Panc1 (cell line): ENCODE measurements at regions not wholly inside any gene's neighbourhood (a gene's known extent, or its start where the extent isn't known, plus 50 kb on each side); places are given as distances from the start of the nearest gene placed in this dataset.
A peak's percentile ranks its signal among the peaks of the same experiment; 100 is the strongest.

ENCODE experiments used
- ATAC-seq: fragments of 200-7000 bp; cut with Tn5 transposase; 2 replicates; pipeline ENCODE4 v1.9.1; 2020; ENCODE audit warnings: mild to moderate bottlenecking, moderate library complexity
- BruUV-seq: library from RNA; stranded (reverse); fragments of 400-500 nt; replicated peaks from 2 replicates; lab custom pipeline; 2021; lab: Mats Ljungman, UMichigan
- CTCF ChIA-PET: fragments of 300-600 bp; sonication (Branson Sonifier 250); formaldehyde crosslinking; loops from one replicate; lab custom pipeline; 2022; ENCODE audit warnings: antibody characterized with exemption; lab: Charles Lee
- POLR2A ChIA-PET: fragments of 300-600 bp; sonication (Branson Sonifier 250); formaldehyde crosslinking; loops from one replicate; lab custom pipeline; 2022; ENCODE audit warnings: antibody characterized with exemption; lab: Charles Lee
- DNase-seq: peaks from one replicate; pipeline ENCODE4 v3.0.0-alpha.2; 2010; ENCODE audit warnings: low read depth, low spot score
- H3K27ac ChIP-seq: 2 replicates; pipeline ENCODE4 v1.5.1; 2011; ENCODE audit warnings: mild to moderate bottlenecking, low read length, inconsistent platforms
- H3K27me3 ChIP-seq: fragments of 200-500 bp; sonication (Bioruptor generic); 2 replicates; pipeline ENCODE4 v1.6.0; 2014; ENCODE audit warnings: low read length, inconsistent platforms; ENCODE audit not compliant: control insufficient read depth, insufficient read depth
- H3K36me3 ChIP-seq: fragments of 200-500 bp; sonication (Bioruptor generic); 2 replicates; pipeline ENCODE4 v1.5.1; 2014; ENCODE audit warnings: inconsistent platforms, mild to moderate bottlenecking, low read length, moderate library complexity; ENCODE audit not compliant: control insufficient read depth, insufficient read depth
- H3K4me1 ChIP-seq: 2 replicates; pipeline ENCODE4 v1.5.1; 2011; ENCODE audit warnings: inconsistent platforms, mild to moderate bottlenecking, low read length, moderate library complexity; ENCODE audit not compliant: control insufficient read depth, insufficient read depth
- H3K4me3 ChIP-seq, 2 experiments: 2 replicates each; pipeline ENCODE4 v1.5.1; 2011 to 2012; ENCODE audit warnings: low read depth in 2 of 2, low read length in 2 of 2, mild to moderate bottlenecking in 2 of 2, inconsistent platforms in 1 of 2, moderate library complexity in 1 of 2
- H3K9me3 ChIP-seq: fragments of 200-500 bp; sonication (Bioruptor generic); 2 replicates; pipeline ENCODE4 v1.5.1; 2014; ENCODE audit warnings: low read depth, mild to moderate bottlenecking, inconsistent platforms, low read length, moderate library complexity; ENCODE audit not compliant: control insufficient read depth, insufficient read depth
- POLR2AphosphoS5 ChIP-seq: IDR thresholded peaks from 2 replicates; pipeline ENCODE4 v1.6.1; 2012; ENCODE audit warnings: mild to moderate bottlenecking, low read depth, low read length, moderate library complexity
- SIN3A ChIP-seq: IDR thresholded peaks from 2 replicates; pipeline ENCODE4 v1.6.1; 2012; ENCODE audit warnings: low read depth, mild to moderate bottlenecking, low read length, moderate library complexity, borderline replicate concordance; ENCODE audit not compliant: insufficient read depth
- TCF7L2 ChIP-seq: IDR thresholded peaks from 2 replicates; pipeline ENCODE4 v1.6.1; 2011; ENCODE audit warnings: mild to moderate bottlenecking, low read depth, low read length, inconsistent platforms
- in situ Hi-C: cut with HindIII; loops from 2 replicates; pipeline ENCODE4 v1.10.0; 2016; ENCODE audit warnings: low sequenced_read_pairs, low pct_unique_long_range_greater_than_20kb
- intact Hi-C: fragments of 100-400 bp; cut with micrococcal nuclease; formaldehyde crosslinking; loops from one replicate; pipeline ENCODE4 v1.10.0; 2022; ENCODE audit not compliant: unreplicated experiment
- TF ChIP-seq, protein P1 (sequence below): fragments of 450-650 bp; IDR thresholded peaks from 2 replicates; pipeline ENCODE4 v1.5.1; 2017; ENCODE audit warnings: mild to moderate bottlenecking
- TF ChIP-seq, protein P2 (sequence below), 2 experiments: IDR thresholded peaks; 2 replicates each; pipeline ENCODE4 v1.6.1; 2011 to 2012; ENCODE audit warnings: low read depth in 2 of 2, control low read depth in 1 of 2, low read length in 1 of 2, mild to moderate bottlenecking in 1 of 2, moderate library complexity in 1 of 2; ENCODE audit not compliant: insufficient read depth in 1 of 2

DNA sequence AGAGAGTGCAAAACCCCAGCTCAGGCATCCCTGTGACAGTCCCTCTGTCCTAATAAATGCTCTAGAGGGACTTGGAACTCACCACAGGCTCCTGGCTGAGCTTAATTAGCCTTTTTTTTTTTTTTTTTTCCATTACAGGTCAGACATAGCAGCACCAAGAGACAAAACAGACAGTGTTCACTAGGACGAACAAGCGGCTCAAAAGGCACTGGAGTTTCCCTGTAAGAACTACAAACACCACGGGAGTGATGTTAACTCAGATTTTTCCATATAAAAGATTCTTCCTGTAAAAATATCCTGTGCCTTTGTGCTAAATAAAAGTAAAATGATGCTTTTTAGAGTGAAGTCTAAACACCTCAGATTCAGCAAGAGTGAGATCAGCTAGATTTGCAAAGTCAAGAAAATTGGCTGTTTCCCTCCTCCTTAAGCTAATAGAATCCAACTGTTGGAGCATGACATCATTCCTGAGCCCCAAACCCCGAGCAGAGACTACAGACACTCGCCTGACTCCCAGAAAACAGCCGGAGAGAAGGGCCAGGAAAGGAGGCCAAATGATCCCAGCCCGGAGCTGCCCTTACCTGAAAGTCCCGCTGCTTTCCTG lies 101.0 kb upstream of the AKIP1 start:
- Histone ChIP-seq H3K4me1 (peaks cover 65% of the 10 kb centered on the region), H3K27ac (peak overlapping the region; percentile 93), H3K4me3 (peak overlapping the region; percentile 53 to 60), H3K27me3 (no peaks in the 10 kb centered on the region), H3K36me3 (no peaks in the 10 kb centered on the region), H3K9me3 (no peaks in the 10 kb centered on the region)
- no peak for DNase-seq
- intact Hi-C loops (loop anchor here (5.0 kb wide), 1 partner anchor 123 kb away; no protein-coding TSS in a partner anchor), in situ Hi-C loops (no loop called here)
- CTCF ChIA-PET: interaction anchor here (0.6 to 1.4 kb wide), 3 partner anchors 22 to 206 kb away, joined by 4 to 8 read pairs (median 6); no protein-coding TSS in a partner anchor
- POLR2A ChIA-PET: interaction anchor here (0.6 to 0.8 kb wide), 8 partner anchors 9 to 121 kb away, joined by 3 to 8 read pairs (median 4); no protein-coding TSS in a partner anchor
- TF ChIP-seq SIN3A (no peak), POLR2AphosphoS5 (no peak), TCF7L2 (no peak)
- TF ChIP-seq, protein P1, sequence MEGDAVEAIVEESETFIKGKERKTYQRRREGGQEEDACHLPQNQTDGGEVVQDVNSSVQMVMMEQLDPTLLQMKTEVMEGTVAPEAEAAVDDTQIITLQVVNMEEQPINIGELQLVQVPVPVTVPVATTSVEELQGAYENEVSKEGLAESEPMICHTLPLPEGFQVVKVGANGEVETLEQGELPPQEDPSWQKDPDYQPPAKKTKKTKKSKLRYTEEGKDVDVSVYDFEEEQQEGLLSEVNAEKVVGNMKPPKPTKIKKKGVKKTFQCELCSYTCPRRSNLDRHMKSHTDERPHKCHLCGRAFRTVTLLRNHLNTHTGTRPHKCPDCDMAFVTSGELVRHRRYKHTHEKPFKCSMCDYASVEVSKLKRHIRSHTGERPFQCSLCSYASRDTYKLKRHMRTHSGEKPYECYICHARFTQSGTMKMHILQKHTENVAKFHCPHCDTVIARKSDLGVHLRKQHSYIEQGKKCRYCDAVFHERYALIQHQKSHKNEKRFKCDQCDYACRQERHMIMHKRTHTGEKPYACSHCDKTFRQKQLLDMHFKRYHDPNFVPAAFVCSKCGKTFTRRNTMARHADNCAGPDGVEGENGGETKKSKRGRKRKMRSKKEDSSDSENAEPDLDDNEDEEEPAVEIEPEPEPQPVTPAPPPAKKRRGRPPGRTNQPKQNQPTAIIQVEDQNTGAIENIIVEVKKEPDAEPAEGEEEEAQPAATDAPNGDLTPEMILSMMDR: no peak
- TF ChIP-seq, protein P2, sequence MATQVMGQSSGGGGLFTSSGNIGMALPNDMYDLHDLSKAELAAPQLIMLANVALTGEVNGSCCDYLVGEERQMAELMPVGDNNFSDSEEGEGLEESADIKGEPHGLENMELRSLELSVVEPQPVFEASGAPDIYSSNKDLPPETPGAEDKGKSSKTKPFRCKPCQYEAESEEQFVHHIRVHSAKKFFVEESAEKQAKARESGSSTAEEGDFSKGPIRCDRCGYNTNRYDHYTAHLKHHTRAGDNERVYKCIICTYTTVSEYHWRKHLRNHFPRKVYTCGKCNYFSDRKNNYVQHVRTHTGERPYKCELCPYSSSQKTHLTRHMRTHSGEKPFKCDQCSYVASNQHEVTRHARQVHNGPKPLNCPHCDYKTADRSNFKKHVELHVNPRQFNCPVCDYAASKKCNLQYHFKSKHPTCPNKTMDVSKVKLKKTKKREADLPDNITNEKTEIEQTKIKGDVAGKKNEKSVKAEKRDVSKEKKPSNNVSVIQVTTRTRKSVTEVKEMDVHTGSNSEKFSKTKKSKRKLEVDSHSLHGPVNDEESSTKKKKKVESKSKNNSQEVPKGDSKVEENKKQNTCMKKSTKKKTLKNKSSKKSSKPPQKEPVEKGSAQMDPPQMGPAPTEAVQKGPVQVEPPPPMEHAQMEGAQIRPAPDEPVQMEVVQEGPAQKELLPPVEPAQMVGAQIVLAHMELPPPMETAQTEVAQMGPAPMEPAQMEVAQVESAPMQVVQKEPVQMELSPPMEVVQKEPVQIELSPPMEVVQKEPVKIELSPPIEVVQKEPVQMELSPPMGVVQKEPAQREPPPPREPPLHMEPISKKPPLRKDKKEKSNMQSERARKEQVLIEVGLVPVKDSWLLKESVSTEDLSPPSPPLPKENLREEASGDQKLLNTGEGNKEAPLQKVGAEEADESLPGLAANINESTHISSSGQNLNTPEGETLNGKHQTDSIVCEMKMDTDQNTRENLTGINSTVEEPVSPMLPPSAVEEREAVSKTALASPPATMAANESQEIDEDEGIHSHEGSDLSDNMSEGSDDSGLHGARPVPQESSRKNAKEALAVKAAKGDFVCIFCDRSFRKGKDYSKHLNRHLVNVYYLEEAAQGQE (IDR thresholded peaks at IDR 0.05; ENCODE audit: insufficient read depth in 1 of 2, low read depth in 2 of 2, low read length in 1 of 2): no peak
- ATAC-seq: no peak; the same call in 1 of the 2 replicates
- TSS peak; percentile 68 for BruUV-seq

DNA sequence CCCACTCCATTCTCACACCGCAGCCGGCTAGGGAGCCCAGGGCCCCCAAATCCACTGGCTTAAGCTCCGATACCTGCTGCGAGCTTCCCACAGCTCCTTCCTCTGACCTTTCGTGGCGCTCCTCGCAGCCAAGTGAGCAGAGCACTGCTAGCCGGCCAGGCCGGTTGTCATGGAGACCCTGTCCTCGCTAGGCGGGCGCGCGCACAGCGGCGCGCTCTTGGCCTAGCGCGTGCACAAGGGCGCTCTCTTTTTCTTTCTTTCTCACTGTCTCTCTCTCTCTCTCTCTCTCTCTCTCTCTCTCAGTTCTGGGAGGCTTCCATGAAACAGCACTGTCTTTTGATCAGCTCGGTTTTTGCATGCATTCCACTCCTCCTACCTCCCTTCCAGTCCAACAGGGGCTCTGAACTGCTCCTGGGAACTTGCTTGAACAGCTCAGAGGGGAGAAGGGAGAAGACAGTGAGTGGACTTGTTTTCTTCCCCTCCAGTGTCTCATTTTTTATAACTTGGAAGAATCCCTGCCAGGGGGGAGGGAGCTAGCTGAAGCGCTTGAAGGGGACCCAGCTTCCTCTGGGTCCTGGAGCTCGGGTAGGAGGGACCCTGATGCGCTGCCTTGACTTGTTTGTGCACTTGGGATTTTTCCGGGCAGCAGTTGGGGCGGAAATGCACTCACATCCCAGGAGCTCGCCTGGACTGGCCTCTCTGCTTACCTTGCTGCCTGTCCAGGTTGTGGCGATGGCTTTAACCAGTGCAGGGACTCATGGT lies 100.3 kb upstream of the AKIP1 start:
- ChIA-PET POLR2A (interaction anchor here (0.5 to 0.7 kb wide), 4 partner anchors 11 to 34 kb away, joined by 3 to 10 read pairs (median 5); no protein-coding TSS in a partner anchor), CTCF (interaction anchor here (0.6 to 1.4 kb wide), 5 partner anchors 55 to 327 kb away, joined by 3 to 6 read pairs (median 4); no protein-coding TSS in a partner anchor)
- Histone ChIP-seq H3K36me3 (no peaks in the 10 kb centered on the region), H3K27me3 (no peaks in the 10 kb centered on the region), H3K9me3 (no peaks in the 10 kb centered on the region), H3K4me3 (peak overlapping the region; percentile 53 to 60), H3K4me1 (peaks cover 72% of the 10 kb centered on the region), H3K27ac (peak overlapping the region; percentile 93)
- BruUV-seq: no TSS peak
- intact Hi-C loops (loop anchor here (5.0 kb wide), 1 partner anchor 123 kb away; no protein-coding TSS in a partner anchor), in situ Hi-C loops (no loop called here)
- ATAC-seq: peak; percentile 83
- no peak for DNase-seq
- 0 out of 2 replicates have a peak, but pooled peaks have one; percentile 33 for TF ChIP-seq SIN3A
- TF ChIP-seq, protein P1: no peak
